PC-9 (cell line): ENCODE measurements at regions not wholly inside any gene's neighbourhood (a gene's known extent, or its start where the extent isn't known, plus 50 kb on each side); places are given as distances from the start of the nearest gene placed in this dataset.

ENCODE experiments used
- BruUV-seq: library from RNA; stranded (reverse); fragments of 400-500 nt; replicated peaks from 2 replicates; lab custom pipeline; 2021; lab: Mats Ljungman, UMichigan
- CTCF ChIA-PET: fragments of 300-600 bp; sonication (Branson Sonifier 250); formaldehyde crosslinking; loops from one replicate; lab custom pipeline; 2022; ENCODE audit warnings: antibody characterized with exemption; lab: Charles Lee
- POLR2A ChIA-PET: fragments of 300-600 bp; sonication (Branson Sonifier 250); formaldehyde crosslinking; loops from one replicate; lab custom pipeline; 2022; ENCODE audit warnings: antibody characterized with exemption; ENCODE audit not compliant: unreplicated experiment; lab: Charles Lee
- DNase-seq, 2 experiments: peaks; one replicate each; pipeline versions ENCODE4 v3.0.0 to v3.0.0-alpha.2; 2015 to 2022; ENCODE audit warnings: mixed read lengths in 1 of 2
- H2AFZ ChIP-seq: fragments of 200-600 bp; sonication (generic); 2 replicates; pipeline ENCODE4 v1.8.1; 2017; ENCODE audit warnings: antibody characterized with exemption
- H3F3A ChIP-seq: fragments of 200-600 bp; sonication (generic); 2 replicates; pipeline ENCODE4 v1.8.1; 2017; ENCODE audit warnings: antibody characterized with exemption, mild to moderate bottlenecking, low read depth; ENCODE audit not compliant: insufficient read depth
- H3K27ac ChIP-seq: fragments of 200-600 bp; sonication (generic); 2 replicates; pipeline ENCODE4 v1.6.1; 2016; ENCODE audit warnings: mixed run types
- H3K27me3 ChIP-seq: fragments of 200-600 bp; sonication (generic); 2 replicates; pipeline ENCODE4 v1.6.1; 2016; ENCODE audit warnings: low read depth, mixed run types; ENCODE audit not compliant: insufficient read depth
- H3K36me3 ChIP-seq: fragments of 200-600 bp; sonication (generic); 2 replicates; pipeline ENCODE4 v1.6.1; 2016; ENCODE audit warnings: low read depth, mixed run types
- H3K4me1 ChIP-seq: fragments of 200-600 bp; sonication (generic); replicated peaks from 2 replicates; pipeline ENCODE4 v1.6.1; 2016; ENCODE audit warnings: mixed run types; ENCODE audit not compliant: insufficient read depth
- H3K4me2 ChIP-seq: fragments of 200-600 bp; sonication (generic); 2 replicates; pipeline ENCODE4 v1.6.1; 2017; ENCODE audit warnings: mixed run types
- H3K4me3 ChIP-seq: fragments of 200-600 bp; sonication (generic); 2 replicates; pipeline ENCODE4 v1.6.1; 2016; ENCODE audit warnings: mixed run types
- H3K79me2 ChIP-seq: fragments of 200-600 bp; sonication (generic); 2 replicates; pipeline ENCODE4 v1.6.1; 2017; ENCODE audit warnings: low read depth, mixed run types
- H3K9me2 ChIP-seq: fragments of 200-600 bp; sonication (generic); 2 replicates; pipeline ENCODE4 v1.8.1; 2017; ENCODE audit warnings: mild to moderate bottlenecking; ENCODE audit not compliant: insufficient read depth
- H3K9me3 ChIP-seq: fragments of 200-600 bp; sonication (generic); 2 replicates; pipeline ENCODE4 v1.8.1; 2016; ENCODE audit warnings: low read depth; ENCODE audit not compliant: insufficient read depth
- H4K20me1 ChIP-seq: fragments of 200-600 bp; sonication (generic); 2 replicates; pipeline ENCODE4 v1.8.1; 2017; ENCODE audit not compliant: insufficient read depth
- CTCF ChIP-seq: fragments of 200-600 bp; sonication (generic); conservative IDR thresholded peaks from 2 replicates; pipeline ENCODE4 v1.6.1; 2017; ENCODE audit warnings: mixed run types, antibody characterized with exemption, mild to moderate bottlenecking, moderate library complexity
- EZH2 ChIP-seq: fragments of 200-600 bp; sonication (generic); IDR thresholded peaks from 2 replicates; pipeline ENCODE4 v1.8.0; 2017; ENCODE audit warnings: antibody characterized with exemption, low read depth
- intact Hi-C: fragments of 100-400 bp; cut with micrococcal nuclease; formaldehyde crosslinking; loops from one replicate; pipeline ENCODE4 v1.10.0; 2022; ENCODE audit not compliant: unreplicated experiment

GRCh38 chr6:147839708-147840610 is 331.5 kb downstream of the SAMD5 start:
- CTCF ChIA-PET: no interaction called here
- BruUV-seq: no TSS peak
- H3K9me2 ChIP-seq: no peaks in the 10 kb centered on the region; the same call in 1 of the 2 replicates
- H3K79me2 ChIP-seq: no peaks in the 10 kb centered on the region
- H3K27me3 ChIP-seq: no peaks in the 10 kb centered on the region
- H3K4me1 ChIP-seq: no peaks in the 10 kb centered on the region
- 0 out of 2 replicates have a peak, but pooled peaks cover 4% of the 10 kb centered on the region for H3K36me3 ChIP-seq
- H3K27ac ChIP-seq: no peak overlapping the region
- no peaks in the 10 kb centered on the region for H3F3A ChIP-seq
- DNase-seq: peak in 1 of 2 experiments; percentile 37
- H3K4me3 ChIP-seq: no peak overlapping the region
- POLR2A ChIA-PET: no interaction called here
- no peaks in the 10 kb centered on the region for H4K20me1 ChIP-seq
- intact Hi-C loops: no loop called here
- H2AFZ ChIP-seq: no peak overlapping the region
- TF ChIP-seq CTCF (no peak), EZH2 (no peak)
- no peak overlapping the region for H3K4me2 ChIP-seq
- no peaks in the 10 kb centered on the region for H3K9me3 ChIP-seq

GRCh38 chr6:147841547-147842148 is 333.2 kb downstream of the SAMD5 start:
- Histone ChIP-seq H3F3A (no peaks in the 10 kb centered on the region), H2AFZ (no peak overlapping the region), H3K79me2 (no peaks in the 10 kb centered on the region), H3K4me2 (no peak overlapping the region), H3K27ac (no peak overlapping the region), H3K4me3 (no peak overlapping the region), H3K27me3 (no peaks in the 10 kb centered on the region), H3K4me1 (no peaks in the 10 kb centered on the region), H3K9me2 (no peaks in the 10 kb centered on the region; the same call in 1 of the 2 replicates), H3K36me3 (0 out of 2 replicates have a peak, but pooled peaks cover 4% of the 10 kb centered on the region), H3K9me3 (no peaks in the 10 kb centered on the region), H4K20me1 (no peaks in the 10 kb centered on the region)
- CTCF ChIA-PET: no interaction called here
- no TSS peak for BruUV-seq
- no peak for DNase-seq
- POLR2A ChIA-PET: no interaction called here
- intact Hi-C loops: no loop called here
- TF ChIP-seq CTCF: no peak

GRCh38 chr6:147849401-147850330 is 341.2 kb downstream of the SAMD5 start:
- H3K9me2 ChIP-seq: no peaks in the 10 kb centered on the region
- no peak overlapping the region for H3K4me2 ChIP-seq
- CTCF ChIA-PET: no interaction called here
- TF ChIP-seq EZH2 (no peak), CTCF (no peak)
- POLR2A ChIA-PET: no interaction called here
- no peak overlapping the region for H3K27ac ChIP-seq
- no peaks in the 10 kb centered on the region for H3K79me2 ChIP-seq
- no peaks in the 10 kb centered on the region for H3K36me3 ChIP-seq
- H3F3A ChIP-seq: no peaks in the 10 kb centered on the region
- intact Hi-C loops: no loop called here
- no peak overlapping the region for H3K4me3 ChIP-seq
- H4K20me1 ChIP-seq: no peaks in the 10 kb centered on the region
- no peaks in the 10 kb centered on the region for H3K9me3 ChIP-seq
- BruUV-seq: no TSS peak
- DNase-seq: no peak
- no peak overlapping the region for H2AFZ ChIP-seq
- no peaks in the 10 kb centered on the region for H3K4me1 ChIP-seq
- no peaks in the 10 kb centered on the region for H3K27me3 ChIP-seq
